GM19463 (cell line): ENCODE measurements at regions not wholly inside any gene's neighbourhood (a gene's known extent, or its start where the extent isn't known, plus 50 kb on each side); places are given as distances from the start of the nearest gene placed in this dataset.
"Not testable (repeated sequence)": the region's sequence is repeated elsewhere in the genome, so short reads cannot be mapped to it uniquely, and the experiment has no call there.

Experiments
- ATAC-seq: cut with Tn5 transposase; IDR thresholded peaks from one replicate; pipeline ENCODE4 v1.9.1; 2021; ENCODE audit warnings: mild to moderate bottlenecking, moderate library complexity; ENCODE audit not compliant: unreplicated experiment

GRCh38 chr1:244316986-244317655, 134.6 kb downstream of the ADSS2 start:
- no peak for ATAC-seq

GRCh38 chr1:244318078-244318477, 133.6 kb downstream of the ADSS2 start:
- ATAC-seq: no peak

GRCh38 chr1:244318512-244318911, 133.2 kb downstream of the ADSS2 start:
- ATAC-seq: no peak

- peak; percentile 67 for ATAC-seq
Observed at GRCh38 chr1:244319283-244320132, 132.2 kb downstream of the ADSS2 start.

GRCh38 chr1:244322181-244322580, 129.5 kb downstream of the ADSS2 start:
- no peak for ATAC-seq

- no peak for ATAC-seq
Observed at GRCh38 chr1:244322791-244323521, 128.8 kb downstream of the ADSS2 start.

GRCh38 chr1:244324176-244324883, 127.4 kb downstream of the ADSS2 start:
- ATAC-seq: no peak

- peak; percentile 80 for ATAC-seq
Observed at GRCh38 chr1:244325056-244325758, 126.5 kb downstream of the ADSS2 start.

GRCh38 chr1:244326757-244327156, 125.0 kb downstream of the ADSS2 start:
- no peak for ATAC-seq

- ATAC-seq: no peak
Observed at GRCh38 chr1:244327533-244327932, 124.2 kb downstream of the ADSS2 start.

- ATAC-seq: no peak
Observed at GRCh38 chr1:244328476-244328875, 123.2 kb downstream of the ADSS2 start.

- ATAC-seq: no peak
Observed at GRCh38 chr1:244329591-244330317, 122.0 kb downstream of the ADSS2 start.

- no peak for ATAC-seq
Observed at GRCh38 chr1:244330318-244330625, 121.4 kb downstream of the ADSS2 start.

GRCh38 chr1:244332761-244333160, 118.9 kb downstream of the ADSS2 start:
- ATAC-seq: not testable (repeated sequence)

GRCh38 chr1:244334315-244334714, 117.4 kb downstream of the ADSS2 start:
- not testable (repeated sequence) for ATAC-seq

- not testable (repeated sequence) for ATAC-seq
Observed at GRCh38 chr1:244334842-244335241, 116.9 kb downstream of the ADSS2 start.

GRCh38 chr1:244335456-244335855, 116.3 kb downstream of the ADSS2 start:
- no peak for ATAC-seq

- ATAC-seq: no peak
Observed at GRCh38 chr1:244336232-244336899, 115.3 kb downstream of the ADSS2 start.

- no peak for ATAC-seq
Observed at GRCh38 chr1:244337839-244338238, 113.9 kb downstream of the ADSS2 start.
